Nephron progenitor cell (in vitro differentiated cells): ENCODE measurements at regions not wholly inside any gene's neighbourhood (a gene's known extent, or its start where the extent isn't known, plus 50 kb on each side); places are given as distances from the start of the nearest gene placed in this dataset.
"Not testable (repeated sequence)": the region's sequence is repeated elsewhere in the genome, so short reads cannot be mapped to it uniquely, and the experiment has no call there.

ENCODE experiments used
- DNase-seq: peaks from one replicate; pipeline ENCODE4 v3.0.0; 2021
- H3K27ac Mint-ChIP-seq: 2 replicates; pipeline ENCODE4 v1.8.0; 2021; ENCODE audit warnings: mild to moderate bottlenecking, moderate library complexity, mixed read lengths
- H3K27me3 Mint-ChIP-seq: 2 replicates; pipeline ENCODE4 v1.8.0; 2021; ENCODE audit warnings: mild to moderate bottlenecking, low read depth, mixed read lengths; ENCODE audit not compliant: poor library complexity
- H3K36me3 Mint-ChIP-seq: 2 replicates; pipeline ENCODE4 v1.8.0; 2021; ENCODE audit warnings: low read depth, mixed read lengths
- H3K4me1 Mint-ChIP-seq: 2 replicates; pipeline ENCODE4 v1.8.0; 2021; ENCODE audit warnings: mixed read lengths
- H3K4me3 Mint-ChIP-seq: 2 replicates; pipeline ENCODE4 v1.8.0; 2021; ENCODE audit warnings: mild to moderate bottlenecking, moderate library complexity, mixed read lengths
- H3K9me3 Mint-ChIP-seq: 2 replicates; pipeline ENCODE4 v1.8.0; 2021; ENCODE audit warnings: mild to moderate bottlenecking, moderate library complexity, mixed read lengths
- TF ChIP-seq, protein P1 (sequence below): fragments of 200-600 bp; sonication (generic); IDR thresholded peaks from 2 replicates; pipeline ENCODE4 v1.5.0; 2021; ENCODE audit warnings: antibody characterized with exemption

- DNase-seq = no peak
- H3K4me1 Mint-ChIP-seq = peaks cover 8% of the 10 kb centered on the region
- TF ChIP-seq, protein P1, sequence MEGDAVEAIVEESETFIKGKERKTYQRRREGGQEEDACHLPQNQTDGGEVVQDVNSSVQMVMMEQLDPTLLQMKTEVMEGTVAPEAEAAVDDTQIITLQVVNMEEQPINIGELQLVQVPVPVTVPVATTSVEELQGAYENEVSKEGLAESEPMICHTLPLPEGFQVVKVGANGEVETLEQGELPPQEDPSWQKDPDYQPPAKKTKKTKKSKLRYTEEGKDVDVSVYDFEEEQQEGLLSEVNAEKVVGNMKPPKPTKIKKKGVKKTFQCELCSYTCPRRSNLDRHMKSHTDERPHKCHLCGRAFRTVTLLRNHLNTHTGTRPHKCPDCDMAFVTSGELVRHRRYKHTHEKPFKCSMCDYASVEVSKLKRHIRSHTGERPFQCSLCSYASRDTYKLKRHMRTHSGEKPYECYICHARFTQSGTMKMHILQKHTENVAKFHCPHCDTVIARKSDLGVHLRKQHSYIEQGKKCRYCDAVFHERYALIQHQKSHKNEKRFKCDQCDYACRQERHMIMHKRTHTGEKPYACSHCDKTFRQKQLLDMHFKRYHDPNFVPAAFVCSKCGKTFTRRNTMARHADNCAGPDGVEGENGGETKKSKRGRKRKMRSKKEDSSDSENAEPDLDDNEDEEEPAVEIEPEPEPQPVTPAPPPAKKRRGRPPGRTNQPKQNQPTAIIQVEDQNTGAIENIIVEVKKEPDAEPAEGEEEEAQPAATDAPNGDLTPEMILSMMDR = no peak
- H3K9me3 Mint-ChIP-seq = peaks cover 3% of the 10 kb centered on the region
- H3K27ac Mint-ChIP-seq = no peak overlapping the region
- H3K27me3 Mint-ChIP-seq = peaks cover 8% of the 10 kb centered on the region
- no peaks in the 10 kb centered on the region for H3K36me3 Mint-ChIP-seq
- H3K4me3 Mint-ChIP-seq = no peak overlapping the region
Measured at GRCh38 chr4:186981161-186981560, 257.5 kb upstream of the FAT1 start.

GRCh38 chr4:186982160-186982559 lies 258.5 kb upstream of the FAT1 start:
- no peak overlapping the region for H3K27ac Mint-ChIP-seq
- peaks cover 10% of the 10 kb centered on the region for H3K27me3 Mint-ChIP-seq
- H3K4me1 Mint-ChIP-seq = peaks cover 8% of the 10 kb centered on the region
- TF ChIP-seq, protein P1 = no peak
- H3K9me3 Mint-ChIP-seq = peaks cover 12% of the 10 kb centered on the region
- H3K36me3 Mint-ChIP-seq = no peaks in the 10 kb centered on the region
- H3K4me3 Mint-ChIP-seq = no peak overlapping the region
- DNase-seq = no peak

DNA sequence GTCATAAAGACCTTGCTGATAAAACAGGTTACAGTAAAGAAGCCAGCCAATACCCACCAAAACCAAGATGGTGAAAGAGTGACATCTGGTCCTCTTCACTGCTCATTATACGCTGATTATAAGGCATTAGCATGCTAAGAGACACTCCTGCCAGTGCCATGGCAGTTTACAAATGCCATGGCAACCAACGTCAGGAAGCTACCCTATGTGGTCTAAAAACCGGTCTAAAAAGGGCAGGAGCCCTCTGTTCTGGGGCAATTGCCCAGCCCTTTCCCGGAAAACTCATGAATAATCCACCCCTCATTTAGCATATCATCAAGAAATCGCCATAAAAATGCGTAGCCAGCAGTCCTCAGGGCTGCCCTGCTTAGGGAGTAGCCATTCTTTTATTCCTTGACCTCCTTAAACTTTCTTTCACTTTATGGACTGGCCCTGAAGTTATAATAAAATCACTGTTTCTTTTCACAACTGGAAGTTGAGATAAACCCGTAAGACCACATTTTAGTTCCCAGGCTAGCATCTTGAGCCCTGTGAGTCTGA lies 260.5 kb upstream of the FAT1 start:
- DNase-seq = no peak
- Mint-ChIP-seq H3K27me3 (peaks cover 6% of the 10 kb centered on the region), H3K4me1 (peaks cover 8% of the 10 kb centered on the region), H3K27ac (no peak overlapping the region), H3K9me3 (peaks cover 22% of the 10 kb centered on the region), H3K36me3 (peaks cover 4% of the 10 kb centered on the region), H3K4me3 (no peak overlapping the region)
- TF ChIP-seq, protein P1 = no peak

GRCh38 chr4:186999686-187000085 lies 276.0 kb upstream of the FAT1 start:
- H3K27ac Mint-ChIP-seq = no peak overlapping the region

DNA sequence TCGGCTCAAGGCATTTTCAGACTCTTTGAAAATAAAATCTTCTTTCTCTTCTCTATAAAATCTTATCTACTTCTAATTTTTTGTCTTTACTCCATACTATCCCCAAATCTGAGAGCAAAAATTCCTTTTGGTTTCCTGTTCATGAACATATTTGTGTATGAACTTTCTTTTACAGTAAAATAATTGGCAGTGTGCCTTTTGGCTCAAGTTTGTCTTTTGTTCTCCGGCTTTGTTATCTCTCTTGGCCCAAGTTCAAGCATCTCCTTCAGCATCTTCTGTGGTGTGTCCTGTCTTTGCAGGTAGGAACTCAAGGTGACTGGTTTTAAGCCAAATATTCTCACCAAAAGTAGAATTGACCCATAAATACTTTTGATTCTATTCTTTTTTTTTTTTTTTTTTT lies 276.6 kb upstream of the FAT1 start:
- peaks cover 19% of the 10 kb centered on the region for H3K4me1 Mint-ChIP-seq
- no peak for DNase-seq
- TF ChIP-seq, protein P1 = no peak
- no peaks in the 10 kb centered on the region for H3K36me3 Mint-ChIP-seq
- H3K27me3 Mint-ChIP-seq = no peaks in the 10 kb centered on the region
- no peak overlapping the region for H3K27ac Mint-ChIP-seq
- no peak overlapping the region for H3K4me3 Mint-ChIP-seq
- peaks cover 11% of the 10 kb centered on the region for H3K9me3 Mint-ChIP-seq

More at GRCh38 chr4:186999686-187000085, 276.0 kb upstream of the FAT1 start:
- DNase-seq = no peak
- peaks cover 13% of the 10 kb centered on the region for H3K4me1 Mint-ChIP-seq
- H3K4me3 Mint-ChIP-seq = no peak overlapping the region
- TF ChIP-seq, protein P1 = no peak
- H3K9me3 Mint-ChIP-seq = peaks cover 11% of the 10 kb centered on the region
- no peaks in the 10 kb centered on the region for H3K27me3 Mint-ChIP-seq
- no peaks in the 10 kb centered on the region for H3K36me3 Mint-ChIP-seq

DNA sequence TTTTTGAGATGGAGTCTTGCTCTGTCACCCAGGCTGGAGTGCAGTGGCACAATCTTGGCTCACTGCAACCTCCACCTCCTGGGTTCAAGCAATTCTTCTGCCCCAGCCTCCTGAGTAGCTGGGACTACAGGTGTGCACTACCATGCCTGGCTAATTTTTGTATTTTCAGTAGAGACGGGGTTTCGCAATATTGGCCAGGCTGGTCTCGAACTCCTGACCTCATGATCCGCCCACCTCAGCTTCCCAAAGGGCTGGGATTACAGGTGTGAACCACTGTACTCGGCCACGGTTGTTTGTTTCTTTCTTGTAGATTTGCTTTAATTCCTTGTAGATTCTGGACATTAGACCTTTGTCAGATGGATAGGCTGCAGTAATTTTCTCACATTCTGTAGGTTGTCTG lies 278.5 kb upstream of the FAT1 start:
- not testable (repeated sequence) for H3K27me3 Mint-ChIP-seq, H3K36me3 Mint-ChIP-seq, H3K27ac Mint-ChIP-seq, DNase-seq, H3K9me3 Mint-ChIP-seq, H3K4me3 Mint-ChIP-seq
- peaks cover 32% of the 10 kb centered on the region for H3K4me1 Mint-ChIP-seq
